ENCODE measurements at regions not wholly inside any gene's neighbourhood (a gene's known extent, or its start where the extent isn't known, plus 50 kb on each side); places are given as distances from the start of the nearest gene placed in this dataset.

DNA sequence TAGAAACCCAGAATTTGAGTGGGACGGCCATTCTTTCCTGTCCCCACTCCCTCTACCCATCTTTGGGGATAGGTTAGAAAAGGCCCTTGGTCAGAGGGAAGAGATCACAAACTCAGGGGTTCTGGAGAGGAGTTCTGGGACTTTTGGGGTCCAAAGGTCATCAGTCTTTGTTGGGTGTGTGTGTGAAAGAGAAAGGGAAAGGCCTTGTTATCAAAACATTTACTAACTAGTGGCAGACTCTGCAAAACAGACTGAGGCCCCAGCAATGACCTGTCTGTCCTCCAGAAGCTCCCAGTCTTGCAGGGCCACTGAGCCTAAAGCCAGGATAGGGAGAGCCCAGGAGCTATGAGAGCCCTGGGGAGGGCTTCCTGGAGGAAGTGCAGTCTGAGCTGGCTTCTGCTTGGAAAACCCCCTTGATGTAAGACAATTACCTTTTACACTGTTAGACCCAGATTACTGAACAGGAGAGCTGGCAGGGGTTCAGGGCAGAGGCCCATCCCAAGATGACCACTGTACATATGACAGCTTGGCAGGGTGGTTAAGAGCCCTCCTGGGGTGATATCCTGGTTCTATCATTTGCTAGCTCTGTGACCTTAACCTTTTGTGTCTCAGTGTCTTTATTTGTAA is 429.1 kb upstream of the CCDC196 start:
- TF ChIP-seq, protein P1, sequence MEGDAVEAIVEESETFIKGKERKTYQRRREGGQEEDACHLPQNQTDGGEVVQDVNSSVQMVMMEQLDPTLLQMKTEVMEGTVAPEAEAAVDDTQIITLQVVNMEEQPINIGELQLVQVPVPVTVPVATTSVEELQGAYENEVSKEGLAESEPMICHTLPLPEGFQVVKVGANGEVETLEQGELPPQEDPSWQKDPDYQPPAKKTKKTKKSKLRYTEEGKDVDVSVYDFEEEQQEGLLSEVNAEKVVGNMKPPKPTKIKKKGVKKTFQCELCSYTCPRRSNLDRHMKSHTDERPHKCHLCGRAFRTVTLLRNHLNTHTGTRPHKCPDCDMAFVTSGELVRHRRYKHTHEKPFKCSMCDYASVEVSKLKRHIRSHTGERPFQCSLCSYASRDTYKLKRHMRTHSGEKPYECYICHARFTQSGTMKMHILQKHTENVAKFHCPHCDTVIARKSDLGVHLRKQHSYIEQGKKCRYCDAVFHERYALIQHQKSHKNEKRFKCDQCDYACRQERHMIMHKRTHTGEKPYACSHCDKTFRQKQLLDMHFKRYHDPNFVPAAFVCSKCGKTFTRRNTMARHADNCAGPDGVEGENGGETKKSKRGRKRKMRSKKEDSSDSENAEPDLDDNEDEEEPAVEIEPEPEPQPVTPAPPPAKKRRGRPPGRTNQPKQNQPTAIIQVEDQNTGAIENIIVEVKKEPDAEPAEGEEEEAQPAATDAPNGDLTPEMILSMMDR (IDR thresholded peaks at IDR 0.05), result no peak
- TF ChIP-seq EZH2 (IDR thresholded peaks at IDR 0.05) (no peak), EZH2phosphoT487 (IDR thresholded peaks at IDR 0.05) (no peak)

Data from neural progenitor cell (in vitro differentiated cells).